ENCODE measurements at regions not wholly inside any gene's neighbourhood (a gene's known extent, or its start where the extent isn't known, plus 50 kb on each side); places are given as distances from the start of the nearest gene placed in this dataset.

DNA sequence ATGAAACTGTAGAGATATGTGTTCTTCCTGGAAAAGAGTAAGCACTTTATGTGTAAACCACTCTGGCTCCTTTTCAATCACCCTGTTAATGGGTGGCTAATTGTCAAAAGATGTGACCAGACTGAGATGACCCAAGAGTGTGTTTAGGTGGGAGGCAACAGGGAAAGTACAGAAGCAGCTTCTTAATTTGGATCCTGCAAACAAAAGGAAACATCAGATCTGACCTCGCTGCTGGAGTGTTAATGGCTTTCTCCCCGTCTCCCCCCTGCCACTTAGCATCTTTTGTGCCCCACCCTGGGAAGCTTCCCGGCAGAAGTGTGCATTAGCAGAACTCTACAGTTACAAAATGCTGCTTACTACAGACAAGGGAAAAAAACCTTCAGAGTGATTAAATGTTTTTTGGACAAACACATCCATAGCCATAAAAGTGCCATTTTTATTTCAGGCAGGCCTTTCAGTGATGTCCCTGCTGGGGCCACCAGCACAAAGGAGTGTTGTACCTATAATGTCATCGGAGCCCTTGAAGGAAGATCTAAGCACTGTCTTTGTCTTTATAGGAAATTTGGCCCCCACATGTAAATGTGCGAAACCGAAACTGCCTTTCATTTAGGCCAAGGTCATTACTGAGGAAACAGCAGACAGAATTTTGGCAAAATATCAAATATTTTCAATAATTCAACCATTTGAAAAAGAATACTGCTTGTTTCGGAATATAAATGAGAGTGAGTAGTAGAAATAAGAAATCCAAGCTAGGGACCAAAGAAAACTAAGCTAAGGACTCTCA, 311.0 kb downstream of the WDR72 start:
- no peaks in the 10 kb centered on the region for H3K9me3 ChIP-seq (ENCODE audit: insufficient read depth, low read length)
- H3K36me3 ChIP-seq (ENCODE audit: low read length): no peaks in the 10 kb centered on the region
- H3K4me3 ChIP-seq (ENCODE audit: insufficient read depth, low read length, poor library complexity, severe bottlenecking): no peak overlapping the region
- no peaks in the 10 kb centered on the region for H3F3A ChIP-seq (ENCODE audit: insufficient read depth)
- H3K9me2 ChIP-seq (replicated peaks; ENCODE audit: insufficient read depth, low read length): no peaks in the 10 kb centered on the region
- H3K27ac ChIP-seq (ENCODE audit: low read depth, low read length): no peak overlapping the region
- H3K4me2 ChIP-seq (ENCODE audit: low read depth, low read length, poor library complexity, severe bottlenecking): no peak overlapping the region
- no peaks in the 10 kb centered on the region for H3K79me2 ChIP-seq (ENCODE audit: insufficient read depth, low read length)
- TF ChIP-seq CTCF (IDR thresholded peaks at IDR 0.05; ENCODE audit: insufficient read depth, low read length, poor library complexity, severe bottlenecking) (no peak), EZH2phosphoT487 (conservative IDR thresholded peaks at IDR 0.05; ENCODE audit: low read length) (no peak)
- H3K9ac ChIP-seq (ENCODE audit: low read length): no peak overlapping the region
- no peaks in the 10 kb centered on the region for H3K27me3 ChIP-seq (ENCODE audit: low read length)
- H4K20me1 ChIP-seq (ENCODE audit: low read depth, low read length): no peaks in the 10 kb centered on the region
- no peak overlapping the region for H2AFZ ChIP-seq (ENCODE audit: low read depth, low read length, severe bottlenecking)

DNA sequence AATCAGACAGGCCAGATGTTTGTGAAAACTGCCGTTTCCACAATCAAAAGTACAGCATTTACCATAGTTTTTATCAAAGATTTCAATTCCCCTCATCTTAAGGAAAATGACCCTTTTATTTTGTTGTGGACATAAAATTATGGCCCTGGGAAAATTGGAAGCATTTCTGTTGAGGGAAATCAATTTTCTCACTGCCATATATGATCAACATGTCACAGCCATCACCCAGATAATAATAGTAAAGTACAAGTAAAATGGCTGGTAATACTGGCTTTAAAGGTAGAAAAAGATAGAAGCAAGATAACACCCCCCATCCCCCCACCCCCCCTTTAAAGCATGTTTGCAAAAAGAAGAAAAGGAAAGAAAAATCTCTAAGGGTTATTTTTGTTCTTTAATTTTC, 311.7 kb downstream of the WDR72 start:
- no peaks in the 10 kb centered on the region for H3K9me2 ChIP-seq (replicated peaks; ENCODE audit: insufficient read depth, low read length)
- no peaks in the 10 kb centered on the region for H3K79me2 ChIP-seq (ENCODE audit: insufficient read depth, low read length)
- no peaks in the 10 kb centered on the region for H3K36me3 ChIP-seq (ENCODE audit: low read length)
- H3K4me3 ChIP-seq (ENCODE audit: insufficient read depth, low read length, poor library complexity, severe bottlenecking): no peak overlapping the region
- H3K27ac ChIP-seq (ENCODE audit: low read depth, low read length): no peak overlapping the region
- H3K27me3 ChIP-seq (ENCODE audit: low read length): no peaks in the 10 kb centered on the region
- H3F3A ChIP-seq (ENCODE audit: insufficient read depth): no peaks in the 10 kb centered on the region
- H3K9me3 ChIP-seq (ENCODE audit: insufficient read depth, low read length): no peaks in the 10 kb centered on the region
- H3K4me2 ChIP-seq (ENCODE audit: low read depth, low read length, poor library complexity, severe bottlenecking): no peak overlapping the region
- no peak for TF ChIP-seq EZH2phosphoT487 (conservative IDR thresholded peaks at IDR 0.05; ENCODE audit: low read length)
- no peak for TF ChIP-seq CTCF (IDR thresholded peaks at IDR 0.05; ENCODE audit: insufficient read depth, low read length, poor library complexity, severe bottlenecking)
- H4K20me1 ChIP-seq (ENCODE audit: low read depth, low read length): no peaks in the 10 kb centered on the region
- H2AFZ ChIP-seq (ENCODE audit: low read depth, low read length, severe bottlenecking): no peak overlapping the region
- no peak overlapping the region for H3K9ac ChIP-seq (ENCODE audit: low read length)

DNA sequence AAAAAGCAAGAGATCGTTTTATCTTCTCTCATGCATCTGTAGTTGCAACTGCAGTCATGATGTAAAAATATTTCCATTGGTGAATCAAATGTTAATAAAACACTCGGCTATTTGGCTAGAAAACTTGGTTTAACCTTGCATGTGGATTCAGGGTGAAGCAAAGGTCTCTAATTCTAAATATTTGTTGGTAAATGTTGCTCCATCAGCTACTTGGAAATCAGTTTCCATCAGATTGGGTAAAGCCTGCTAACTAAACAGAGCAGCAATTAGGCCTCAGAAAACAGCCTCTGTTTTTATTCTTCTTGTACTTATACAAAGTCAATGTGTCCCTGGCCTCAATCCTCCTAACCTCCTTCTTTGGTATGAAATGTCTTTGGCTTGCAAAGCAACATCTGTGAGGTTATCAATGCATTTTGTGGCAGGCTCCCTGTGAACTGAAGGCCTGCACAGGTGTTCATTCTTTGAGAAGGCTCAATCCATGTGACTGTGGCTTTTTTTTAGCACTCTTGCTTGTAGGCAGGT, 312.3 kb downstream of the WDR72 start:
- H3K79me2 ChIP-seq (ENCODE audit: insufficient read depth, low read length): no peaks in the 10 kb centered on the region
- H3F3A ChIP-seq (ENCODE audit: insufficient read depth): no peaks in the 10 kb centered on the region
- H3K36me3 ChIP-seq (ENCODE audit: low read length): no peaks in the 10 kb centered on the region
- H3K27me3 ChIP-seq (ENCODE audit: low read length): no peaks in the 10 kb centered on the region
- no peak overlapping the region for H3K4me3 ChIP-seq (ENCODE audit: insufficient read depth, low read length, poor library complexity, severe bottlenecking)
- no peak overlapping the region for H3K4me2 ChIP-seq (ENCODE audit: low read depth, low read length, poor library complexity, severe bottlenecking)
- no peak overlapping the region for H3K9ac ChIP-seq (ENCODE audit: low read length)
- no peaks in the 10 kb centered on the region for H4K20me1 ChIP-seq (ENCODE audit: low read depth, low read length)
- no peaks in the 10 kb centered on the region for H3K9me3 ChIP-seq (ENCODE audit: insufficient read depth, low read length)
- TF ChIP-seq EZH2phosphoT487 (conservative IDR thresholded peaks at IDR 0.05; ENCODE audit: low read length): no peak
- no peak for TF ChIP-seq CTCF (IDR thresholded peaks at IDR 0.05; ENCODE audit: insufficient read depth, low read length, poor library complexity, severe bottlenecking)
- no peaks in the 10 kb centered on the region for H3K9me2 ChIP-seq (replicated peaks; ENCODE audit: insufficient read depth, low read length)
- H3K27ac ChIP-seq (ENCODE audit: low read depth, low read length): no peak overlapping the region
- no peak overlapping the region for H2AFZ ChIP-seq (ENCODE audit: low read depth, low read length, severe bottlenecking)

Measured in SU-DHL-6 (cell line).